K562 (cell line): ENCODE measurements at regions not wholly inside any gene's neighbourhood (a gene's known extent, or its start where the extent isn't known, plus 50 kb on each side); places are given as distances from the start of the nearest gene placed in this dataset.

Experiments
- GATAD2A ChIP-seq: fragments of 450-650 bp; IDR thresholded peaks from 2 replicates; pipeline ENCODE4 v1.6.1; 2017
- KAT2B ChIP-seq: IDR thresholded peaks from one replicate; pipeline ENCODE4 v1.6.1; 2012; ENCODE audit warnings: low read depth, mild to moderate bottlenecking, control low read depth, inconsistent platforms, low read length, moderate library complexity
- NFXL1 ChIP-seq: fragments of 450-650 bp; formaldehyde crosslinking; IDR thresholded peaks from 2 replicates; pipeline ENCODE4 v1.4.0; 2021; ENCODE audit warnings: mild to moderate bottlenecking
- PCBP2 ChIP-seq: fragments of 200-400 bp; formaldehyde crosslinking; IDR thresholded peaks from 2 replicates; pipeline ENCODE4 v1.6.1; 2018; ENCODE audit warnings: low read length, low read depth, mild to moderate bottlenecking, moderate library complexity; ENCODE audit not compliant: poor library complexity, severe bottlenecking
- POLR2AphosphoS5 ChIP-seq: IDR thresholded peaks from 2 replicates; pipeline ENCODE4 v1.6.1; 2011; ENCODE audit warnings: mild to moderate bottlenecking, low read depth, low read length, moderate library complexity; ENCODE audit not compliant: control insufficient read depth, insufficient read depth
- TCF7L2 ChIP-seq: fragments of 150-350 bp; IDR thresholded peaks from 2 replicates; pipeline ENCODE4 v1.6.1; 2016; ENCODE audit warnings: low read depth, mild to moderate bottlenecking, low read length, moderate library complexity
- TFAP4 ChIP-seq: sonication (generic); formaldehyde crosslinking; IDR thresholded peaks from 2 replicates; pipeline ENCODE4 v1.8.0; 2022; ENCODE audit warnings: missing genetic modification reagents, mild to moderate bottlenecking, moderate library complexity, borderline replicate concordance
- ZNF561 ChIP-seq: fragments of 450-650 bp; formaldehyde crosslinking; conservative IDR thresholded peaks from 2 replicates; pipeline ENCODE4 v1.4.0; 2020; ENCODE audit warnings: mild to moderate bottlenecking, moderate library complexity
- ZZZ3 ChIP-seq: fragments of 450-650 bp; IDR thresholded peaks from 2 replicates; pipeline ENCODE4 v1.6.1; 2016; ENCODE audit warnings: antibody characterized with exemption, mild to moderate bottlenecking, moderate library complexity

- TF ChIP-seq GATAD2A, result no peak
- TF ChIP-seq ZNF561 (CRISPR knock-in tag), result no peak
- TF ChIP-seq KAT2B, result no peak
- TF ChIP-seq TFAP4 (CRISPR knock-in tag), result no peak
- no peak for TF ChIP-seq PCBP2
- TF ChIP-seq POLR2AphosphoS5, result no peak
- TF ChIP-seq TCF7L2, result no peak
- TF ChIP-seq ZZZ3, result no peak
- no peak for TF ChIP-seq NFXL1 (CRISPR knock-in tag)
These were observed 58.3 kb upstream of the MRI1 start for GRCh38 chr19:13705928-13706447.
